Femur (tissue), 1 donor: ENCODE measurements at regions not wholly inside any gene's neighbourhood (a gene's known extent, or its start where the extent isn't known, plus 50 kb on each side); places are given as distances from the start of the nearest gene placed in this dataset.

ENCODE experiments used
- DNase-seq: peaks from one replicate; pipeline ENCODE4 v3.0.0-alpha.2; 2017

GRCh38 chr2:12795851-12796250, 79.1 kb downstream of the TRIB2 start:
- DNase-seq: no peak

GRCh38 chr2:12796657-12797056, 79.9 kb downstream of the TRIB2 start:
- DNase-seq: peak; percentile 86

- DNase-seq: no peak
Measured at GRCh38 chr2:12797815-12798214, 81.1 kb downstream of the TRIB2 start.

GRCh38 chr2:12803607-12804006, 86.9 kb downstream of the TRIB2 start:
- DNase-seq: no peak

- DNase-seq: no peak
Measured at GRCh38 chr2:12804091-12804856, 87.5 kb downstream of the TRIB2 start.

- no peak for DNase-seq
Measured at GRCh38 chr2:12805033-12805432, 88.3 kb downstream of the TRIB2 start.

- peak; percentile 54 for DNase-seq
Measured at GRCh38 chr2:12806549-12807242, 90.0 kb downstream of the TRIB2 start.

GRCh38 chr2:12807907-12808810, 91.4 kb downstream of the TRIB2 start:
- DNase-seq: no peak

- DNase-seq: no peak
Measured at GRCh38 chr2:12809526-12809925, 92.8 kb downstream of the TRIB2 start.

- DNase-seq: no peak
Measured at GRCh38 chr2:12811916-12812315, 95.2 kb downstream of the TRIB2 start.

- no peak for DNase-seq
Measured at GRCh38 chr2:12813166-12813565, 96.4 kb downstream of the TRIB2 start.

GRCh38 chr2:12816379-12817306, 99.9 kb downstream of the TRIB2 start:
- no peak for DNase-seq

- DNase-seq: no peak
Measured at GRCh38 chr2:12817870-12818269, 101.1 kb downstream of the TRIB2 start.

GRCh38 chr2:12818416-12819102, 101.8 kb downstream of the TRIB2 start:
- no peak for DNase-seq

GRCh38 chr2:12819103-12819475, 102.4 kb downstream of the TRIB2 start:
- DNase-seq: peak; percentile 83

- no peak for DNase-seq
Measured at GRCh38 chr2:12819721-12820120, 103.0 kb downstream of the TRIB2 start.

GRCh38 chr2:12821656-12822055, 104.9 kb downstream of the TRIB2 start:
- DNase-seq: no peak

- peak; percentile 71 for DNase-seq
Measured at GRCh38 chr2:12824351-12824777, 107.6 kb downstream of the TRIB2 start.

- DNase-seq: peak; percentile 34
Measured at GRCh38 chr2:12824778-12825379, 108.1 kb downstream of the TRIB2 start.

- no peak for DNase-seq
Measured at GRCh38 chr2:12826781-12827180, 110.0 kb downstream of the TRIB2 start.

GRCh38 chr2:12827721-12828120, 111.0 kb downstream of the TRIB2 start:
- DNase-seq: no peak
